ENCODE measurements at regions not wholly inside any gene's neighbourhood (a gene's known extent, or its start where the extent isn't known, plus 50 kb on each side); places are given as distances from the start of the nearest gene placed in this dataset.

DNA sequence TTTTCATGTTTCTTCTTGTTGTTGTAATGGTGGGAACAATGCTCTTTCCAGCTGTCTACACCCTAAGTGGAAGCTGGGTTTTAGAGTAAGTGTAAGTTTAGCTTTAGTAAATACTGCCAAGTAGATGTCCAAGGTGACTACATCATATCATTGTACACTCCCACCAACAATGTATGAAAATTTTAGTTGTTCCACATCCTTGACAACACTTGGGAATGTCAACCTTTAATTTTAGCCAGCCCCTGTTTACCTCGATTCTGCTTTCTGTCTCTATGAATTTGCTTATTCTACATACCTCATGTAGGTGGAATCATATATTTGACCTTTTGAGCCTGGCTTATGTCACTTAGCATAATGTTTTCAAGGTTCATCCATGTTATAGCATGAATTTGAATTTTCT, 93.0 kb downstream of the MTPAP start:
- CTCF ChIA-PET: no interaction called here
- DNase-seq (ENCODE audit: low spot score) (no peak), ATAC-seq (no peak)

DNA sequence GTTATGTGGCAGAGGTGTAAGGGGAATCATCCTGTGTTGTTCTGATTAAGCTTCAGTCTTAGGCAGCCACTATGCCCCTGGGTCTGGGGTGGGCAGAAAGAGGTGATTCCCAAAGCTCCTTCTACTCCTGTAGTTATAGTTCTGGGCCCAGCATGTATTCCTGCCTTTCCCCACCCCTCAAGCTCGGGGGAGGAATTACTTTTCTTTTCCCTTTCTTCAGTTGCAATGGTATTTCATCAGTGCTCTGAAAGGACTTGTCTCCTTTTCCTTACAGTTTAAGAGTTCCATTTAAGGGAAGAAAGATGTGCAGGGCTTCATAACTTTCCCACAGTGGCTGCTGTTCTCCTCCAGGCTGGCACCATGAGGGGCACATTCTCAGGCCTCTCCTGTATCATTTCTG, 94.2 kb downstream of the MTPAP start:
- Mint-ChIP-seq H3K27me3 (ENCODE audit: low read depth) (peaks cover 2% of the 10 kb centered on the region; the same call in 1 of the 2 replicates), H3K4me1 (no peaks in the 10 kb centered on the region), H3K27ac (no peak overlapping the region), H3K36me3 (peaks cover 12% of the 10 kb centered on the region), H3K4me3 (no peak overlapping the region), H3K9me3 (peaks cover 30% of the 10 kb centered on the region)
- ChIA-PET CTCF (interaction anchor here (1.2 kb wide), 1 partner anchor 105 kb away, joined by 3 read pairs; no protein-coding TSS in a partner anchor), POLR2A (no interaction called here)
- DNase-seq (ENCODE audit: low spot score): no peak
- ATAC-seq: no peak
- TF ChIP-seq, protein P1, sequence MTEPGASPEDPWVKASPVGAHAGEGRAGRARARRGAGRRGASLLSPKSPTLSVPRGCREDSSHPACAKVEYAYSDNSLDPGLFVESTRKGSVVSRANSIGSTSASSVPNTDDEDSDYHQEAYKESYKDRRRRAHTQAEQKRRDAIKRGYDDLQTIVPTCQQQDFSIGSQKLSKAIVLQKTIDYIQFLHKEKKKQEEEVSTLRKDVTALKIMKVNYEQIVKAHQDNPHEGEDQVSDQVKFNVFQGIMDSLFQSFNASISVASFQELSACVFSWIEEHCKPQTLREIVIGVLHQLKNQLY (CRISPR knock-in tag; IDR thresholded peaks at IDR 0.05): no peak
- no peak for TF ChIP-seq NR3C1 (CRISPR knock-in tag; conservative IDR thresholded peaks at IDR 0.05; ENCODE audit: low read depth)
- TF ChIP-seq, protein P2, sequence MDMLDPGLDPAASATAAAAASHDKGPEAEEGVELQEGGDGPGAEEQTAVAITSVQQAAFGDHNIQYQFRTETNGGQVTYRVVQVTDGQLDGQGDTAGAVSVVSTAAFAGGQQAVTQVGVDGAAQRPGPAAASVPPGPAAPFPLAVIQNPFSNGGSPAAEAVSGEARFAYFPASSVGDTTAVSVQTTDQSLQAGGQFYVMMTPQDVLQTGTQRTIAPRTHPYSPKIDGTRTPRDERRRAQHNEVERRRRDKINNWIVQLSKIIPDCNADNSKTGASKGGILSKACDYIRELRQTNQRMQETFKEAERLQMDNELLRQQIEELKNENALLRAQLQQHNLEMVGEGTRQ (CRISPR knock-in tag; IDR thresholded peaks at IDR 0.05): no peak
- TF ChIP-seq, protein P3, sequence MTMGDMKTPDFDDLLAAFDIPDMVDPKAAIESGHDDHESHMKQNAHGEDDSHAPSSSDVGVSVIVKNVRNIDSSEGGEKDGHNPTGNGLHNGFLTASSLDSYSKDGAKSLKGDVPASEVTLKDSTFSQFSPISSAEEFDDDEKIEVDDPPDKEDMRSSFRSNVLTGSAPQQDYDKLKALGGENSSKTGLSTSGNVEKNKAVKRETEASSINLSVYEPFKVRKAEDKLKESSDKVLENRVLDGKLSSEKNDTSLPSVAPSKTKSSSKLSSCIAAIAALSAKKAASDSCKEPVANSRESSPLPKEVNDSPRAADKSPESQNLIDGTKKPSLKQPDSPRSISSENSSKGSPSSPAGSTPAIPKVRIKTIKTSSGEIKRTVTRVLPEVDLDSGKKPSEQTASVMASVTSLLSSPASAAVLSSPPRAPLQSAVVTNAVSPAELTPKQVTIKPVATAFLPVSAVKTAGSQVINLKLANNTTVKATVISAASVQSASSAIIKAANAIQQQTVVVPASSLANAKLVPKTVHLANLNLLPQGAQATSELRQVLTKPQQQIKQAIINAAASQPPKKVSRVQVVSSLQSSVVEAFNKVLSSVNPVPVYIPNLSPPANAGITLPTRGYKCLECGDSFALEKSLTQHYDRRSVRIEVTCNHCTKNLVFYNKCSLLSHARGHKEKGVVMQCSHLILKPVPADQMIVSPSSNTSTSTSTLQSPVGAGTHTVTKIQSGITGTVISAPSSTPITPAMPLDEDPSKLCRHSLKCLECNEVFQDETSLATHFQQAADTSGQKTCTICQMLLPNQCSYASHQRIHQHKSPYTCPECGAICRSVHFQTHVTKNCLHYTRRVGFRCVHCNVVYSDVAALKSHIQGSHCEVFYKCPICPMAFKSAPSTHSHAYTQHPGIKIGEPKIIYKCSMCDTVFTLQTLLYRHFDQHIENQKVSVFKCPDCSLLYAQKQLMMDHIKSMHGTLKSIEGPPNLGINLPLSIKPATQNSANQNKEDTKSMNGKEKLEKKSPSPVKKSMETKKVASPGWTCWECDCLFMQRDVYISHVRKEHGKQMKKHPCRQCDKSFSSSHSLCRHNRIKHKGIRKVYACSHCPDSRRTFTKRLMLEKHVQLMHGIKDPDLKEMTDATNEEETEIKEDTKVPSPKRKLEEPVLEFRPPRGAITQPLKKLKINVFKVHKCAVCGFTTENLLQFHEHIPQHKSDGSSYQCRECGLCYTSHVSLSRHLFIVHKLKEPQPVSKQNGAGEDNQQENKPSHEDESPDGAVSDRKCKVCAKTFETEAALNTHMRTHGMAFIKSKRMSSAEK (CRISPR knock-in tag; IDR thresholded peaks at IDR 0.05; ENCODE audit: borderline replicate concordance): no peak
- no peak for TF ChIP-seq IRF2 (CRISPR knock-in tag; IDR thresholded peaks at IDR 0.05; ENCODE audit: borderline replicate concordance, low read depth)
- TF ChIP-seq, protein P4, sequence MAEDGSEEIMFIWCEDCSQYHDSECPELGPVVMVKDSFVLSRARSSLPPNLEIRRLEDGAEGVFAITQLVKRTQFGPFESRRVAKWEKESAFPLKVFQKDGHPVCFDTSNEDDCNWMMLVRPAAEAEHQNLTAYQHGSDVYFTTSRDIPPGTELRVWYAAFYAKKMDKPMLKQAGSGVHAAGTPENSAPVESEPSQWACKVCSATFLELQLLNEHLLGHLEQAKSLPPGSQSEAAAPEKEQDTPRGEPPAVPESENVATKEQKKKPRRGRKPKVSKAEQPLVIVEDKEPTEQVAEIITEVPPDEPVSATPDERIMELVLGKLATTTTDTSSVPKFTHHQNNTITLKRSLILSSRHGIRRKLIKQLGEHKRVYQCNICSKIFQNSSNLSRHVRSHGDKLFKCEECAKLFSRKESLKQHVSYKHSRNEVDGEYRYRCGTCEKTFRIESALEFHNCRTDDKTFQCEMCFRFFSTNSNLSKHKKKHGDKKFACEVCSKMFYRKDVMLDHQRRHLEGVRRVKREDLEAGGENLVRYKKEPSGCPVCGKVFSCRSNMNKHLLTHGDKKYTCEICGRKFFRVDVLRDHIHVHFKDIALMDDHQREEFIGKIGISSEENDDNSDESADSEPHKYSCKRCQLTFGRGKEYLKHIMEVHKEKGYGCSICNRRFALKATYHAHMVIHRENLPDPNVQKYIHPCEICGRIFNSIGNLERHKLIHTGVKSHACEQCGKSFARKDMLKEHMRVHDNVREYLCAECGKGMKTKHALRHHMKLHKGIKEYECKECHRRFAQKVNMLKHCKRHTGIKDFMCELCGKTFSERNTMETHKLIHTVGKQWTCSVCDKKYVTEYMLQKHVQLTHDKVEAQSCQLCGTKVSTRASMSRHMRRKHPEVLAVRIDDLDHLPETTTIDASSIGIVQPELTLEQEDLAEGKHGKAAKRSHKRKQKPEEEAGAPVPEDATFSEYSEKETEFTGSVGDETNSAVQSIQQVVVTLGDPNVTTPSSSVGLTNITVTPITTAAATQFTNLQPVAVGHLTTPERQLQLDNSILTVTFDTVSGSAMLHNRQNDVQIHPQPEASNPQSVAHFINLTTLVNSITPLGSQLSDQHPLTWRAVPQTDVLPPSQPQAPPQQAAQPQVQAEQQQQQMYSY (CRISPR knock-in tag; IDR thresholded peaks at IDR 0.05): no peak
- no peak for TF ChIP-seq CBFB (CRISPR knock-in tag; IDR thresholded peaks at IDR 0.05; ENCODE audit: low read depth)
- TF ChIP-seq SMAD4 (CRISPR knock-in tag; IDR thresholded peaks at IDR 0.05): no peak

More for the DNA sequence above, 93.0 kb downstream of the MTPAP start:
- TF ChIP-seq ZNF671 (CRISPR knock-in tag; IDR thresholded peaks at IDR 0.05) (no peak), TCF7 (CRISPR knock-in tag; IDR thresholded peaks at IDR 0.05; ENCODE audit: low read depth) (no peak), ZNF317 (CRISPR knock-in tag; IDR thresholded peaks at IDR 0.05; ENCODE audit: borderline replicate concordance, low read depth) (no peak), GABPB1 (CRISPR knock-in tag; IDR thresholded peaks at IDR 0.05) (no peak), GRHL2 (CRISPR knock-in tag; IDR thresholded peaks at IDR 0.05; ENCODE audit: insufficient replicate concordance, severe bottlenecking) (no peak), JAZF1 (CRISPR knock-in tag; IDR thresholded peaks at IDR 0.05) (no peak), OVOL2 (CRISPR knock-in tag; IDR thresholded peaks at IDR 0.05; ENCODE audit: borderline replicate concordance) (no peak), NR2C2 (CRISPR knock-in tag; IDR thresholded peaks at IDR 0.05) (no peak), ZBTB21 (CRISPR knock-in tag; IDR thresholded peaks at IDR 0.05; ENCODE audit: borderline replicate concordance) (no peak), ELF4 (CRISPR knock-in tag; IDR thresholded peaks at IDR 0.05; ENCODE audit: low read depth) (no peak), ZNF423 (CRISPR knock-in tag; IDR thresholded peaks at IDR 0.05) (no peak), CBFB (CRISPR knock-in tag; IDR thresholded peaks at IDR 0.05; ENCODE audit: low read depth) (no peak), ETV6 (CRISPR knock-in tag; IDR thresholded peaks at IDR 0.05) (no peak)
- TF ChIP-seq, protein P5, sequence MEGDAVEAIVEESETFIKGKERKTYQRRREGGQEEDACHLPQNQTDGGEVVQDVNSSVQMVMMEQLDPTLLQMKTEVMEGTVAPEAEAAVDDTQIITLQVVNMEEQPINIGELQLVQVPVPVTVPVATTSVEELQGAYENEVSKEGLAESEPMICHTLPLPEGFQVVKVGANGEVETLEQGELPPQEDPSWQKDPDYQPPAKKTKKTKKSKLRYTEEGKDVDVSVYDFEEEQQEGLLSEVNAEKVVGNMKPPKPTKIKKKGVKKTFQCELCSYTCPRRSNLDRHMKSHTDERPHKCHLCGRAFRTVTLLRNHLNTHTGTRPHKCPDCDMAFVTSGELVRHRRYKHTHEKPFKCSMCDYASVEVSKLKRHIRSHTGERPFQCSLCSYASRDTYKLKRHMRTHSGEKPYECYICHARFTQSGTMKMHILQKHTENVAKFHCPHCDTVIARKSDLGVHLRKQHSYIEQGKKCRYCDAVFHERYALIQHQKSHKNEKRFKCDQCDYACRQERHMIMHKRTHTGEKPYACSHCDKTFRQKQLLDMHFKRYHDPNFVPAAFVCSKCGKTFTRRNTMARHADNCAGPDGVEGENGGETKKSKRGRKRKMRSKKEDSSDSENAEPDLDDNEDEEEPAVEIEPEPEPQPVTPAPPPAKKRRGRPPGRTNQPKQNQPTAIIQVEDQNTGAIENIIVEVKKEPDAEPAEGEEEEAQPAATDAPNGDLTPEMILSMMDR (IDR thresholded peaks at IDR 0.05): no peak
- TF ChIP-seq, protein P6, sequence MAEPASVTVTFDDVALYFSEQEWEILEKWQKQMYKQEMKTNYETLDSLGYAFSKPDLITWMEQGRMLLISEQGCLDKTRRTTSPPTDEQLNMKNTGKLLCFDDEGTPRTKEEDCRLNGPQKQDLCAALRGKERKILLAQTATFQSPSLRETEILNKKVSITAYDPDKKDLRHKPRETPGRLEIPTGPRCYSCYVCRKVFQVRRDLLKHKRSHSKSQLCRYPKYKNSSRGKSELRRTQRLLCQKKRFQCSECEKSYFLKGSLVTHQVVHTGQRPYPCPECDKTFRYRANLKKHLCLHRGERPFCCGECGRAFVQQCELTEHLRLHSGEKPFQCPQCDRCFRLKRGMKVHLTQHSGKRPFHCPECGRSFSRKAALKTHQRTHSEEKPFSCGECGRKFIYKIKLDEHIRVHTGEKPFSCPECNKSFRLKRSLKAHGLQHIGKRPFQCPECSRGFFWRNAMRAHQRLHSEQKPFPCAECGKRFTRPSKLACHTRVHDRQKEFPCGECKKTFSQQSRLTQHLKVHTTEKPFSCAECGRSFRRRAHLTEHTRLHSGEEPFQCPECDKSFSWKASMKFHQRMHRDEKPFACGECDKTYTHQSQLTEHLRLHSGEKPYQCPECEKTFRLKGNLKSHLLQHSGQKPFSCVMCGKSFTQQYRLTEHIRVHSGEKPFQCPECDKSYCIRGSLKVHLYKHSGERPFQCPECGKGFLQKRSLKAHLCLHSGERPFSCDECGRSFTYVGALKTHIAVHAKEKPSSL (CRISPR knock-in tag; conservative IDR thresholded peaks at IDR 0.05): no peak
- TF ChIP-seq, protein P7, sequence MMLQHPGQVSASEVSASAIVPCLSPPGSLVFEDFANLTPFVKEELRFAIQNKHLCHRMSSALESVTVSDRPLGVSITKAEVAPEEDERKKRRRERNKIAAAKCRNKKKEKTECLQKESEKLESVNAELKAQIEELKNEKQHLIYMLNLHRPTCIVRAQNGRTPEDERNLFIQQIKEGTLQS (CRISPR knock-in tag; conservative IDR thresholded peaks at IDR 0.05): no peak
- TF ChIP-seq, protein P8, sequence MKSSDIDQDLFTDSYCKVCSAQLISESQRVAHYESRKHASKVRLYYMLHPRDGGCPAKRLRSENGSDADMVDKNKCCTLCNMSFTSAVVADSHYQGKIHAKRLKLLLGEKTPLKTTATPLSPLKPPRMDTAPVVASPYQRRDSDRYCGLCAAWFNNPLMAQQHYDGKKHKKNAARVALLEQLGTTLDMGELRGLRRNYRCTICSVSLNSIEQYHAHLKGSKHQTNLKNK (CRISPR knock-in tag; IDR thresholded peaks at IDR 0.05): no peak
- Mint-ChIP-seq H3K27me3 (ENCODE audit: low read depth) (peaks cover 2% of the 10 kb centered on the region; the same call in 1 of the 2 replicates), H3K27ac (no peak overlapping the region), H3K4me3 (no peak overlapping the region), H3K36me3 (peaks cover 12% of the 10 kb centered on the region), H3K4me1 (no peaks in the 10 kb centered on the region), H3K9me3 (peaks cover 30% of the 10 kb centered on the region)
- POLR2A ChIA-PET: no interaction called here
